SIG-M5 treated with dmso at 0.1 percent for 504 hours (cell line): ENCODE measurements at regions not wholly inside any gene's neighbourhood (a gene's known extent, or its start where the extent isn't known, plus 50 kb on each side); places are given as distances from the start of the nearest gene placed in this dataset.

Experiments used
- DNase-seq: peaks from one replicate; lab custom pipeline; 2025; ENCODE audit not compliant: unreplicated experiment; lab: John Stamatoyannopoulos, UW

DNA sequence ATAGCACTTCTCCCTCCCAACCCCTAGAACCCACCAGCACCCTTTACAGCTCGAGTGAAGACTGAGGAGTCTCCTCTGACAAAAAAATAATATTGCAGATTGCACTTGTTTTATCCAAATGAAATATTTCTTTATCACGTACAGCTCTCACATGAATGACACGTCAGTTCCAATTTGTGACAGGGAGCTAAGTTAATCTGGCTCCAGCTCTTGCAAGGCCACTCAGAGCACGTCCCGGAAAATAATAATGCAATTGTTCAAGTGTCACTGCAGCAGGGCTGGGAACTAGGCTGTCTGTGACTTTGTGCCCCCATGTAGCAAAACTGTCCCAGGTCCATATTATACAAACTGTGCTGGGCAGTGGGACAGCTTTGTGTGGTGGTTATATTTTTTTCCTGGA lies 539.6 kb downstream of the VRK1 start:
- no peak for DNase-seq

DNA sequence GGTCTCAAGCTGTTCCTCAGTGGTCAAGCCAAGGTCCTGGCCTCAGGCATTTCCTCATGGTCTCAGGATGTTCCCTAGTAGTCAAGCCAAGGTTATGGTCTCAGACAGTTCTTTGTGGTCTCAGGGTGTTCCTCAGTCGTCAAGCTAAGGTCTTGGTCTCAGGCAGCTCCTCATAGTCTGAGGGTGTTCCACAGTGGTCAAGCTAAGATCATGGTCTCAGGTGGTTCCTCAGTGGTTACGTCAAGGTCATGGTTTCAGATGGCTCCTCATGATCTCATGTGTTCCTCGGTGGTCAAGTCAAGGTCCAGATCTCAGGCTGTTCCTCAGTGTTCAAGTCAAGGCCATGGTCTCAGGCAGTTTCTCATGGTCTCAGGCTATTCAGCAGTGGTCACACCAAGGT lies 540.1 kb downstream of the VRK1 start:
- no peak for DNase-seq

DNA sequence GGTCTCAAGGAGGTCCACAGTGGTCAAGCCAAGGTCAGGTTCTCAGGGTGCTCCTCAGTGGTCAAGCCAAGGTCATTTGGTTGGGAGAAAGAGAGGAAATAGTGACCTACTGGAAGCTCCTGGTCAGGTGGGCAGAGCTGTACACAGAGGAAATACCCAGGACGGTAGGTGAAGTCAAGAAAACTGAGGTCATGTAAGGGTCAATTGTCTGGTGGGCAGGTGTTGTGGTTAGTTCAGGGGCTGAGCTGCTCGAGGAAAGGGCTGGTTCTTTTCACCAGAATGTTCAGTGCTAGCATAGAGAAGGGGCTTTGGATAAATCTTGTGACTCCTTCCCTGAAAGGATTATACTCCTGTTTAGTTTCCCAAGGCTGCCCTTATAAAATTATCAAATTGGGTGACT lies 540.5 kb downstream of the VRK1 start:
- DNase-seq, result no peak

DNA sequence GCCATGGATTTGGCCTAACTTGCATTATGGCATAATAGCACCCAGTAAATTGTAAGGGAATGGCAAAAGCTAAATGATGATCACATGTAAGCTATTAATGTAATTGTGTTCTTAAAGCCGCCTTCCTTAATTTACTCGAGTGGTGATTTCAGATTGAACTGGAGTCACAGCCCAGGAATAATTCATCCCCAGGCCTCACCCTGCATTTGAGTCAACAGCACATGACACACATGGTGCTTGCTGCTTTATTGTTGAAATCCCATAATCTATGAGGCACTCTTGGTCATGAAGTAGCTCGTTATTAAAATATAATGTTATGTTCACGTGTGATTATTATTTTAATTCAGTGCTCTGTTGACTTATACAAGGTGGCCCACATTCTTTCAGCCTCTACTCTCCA lies 547.5 kb downstream of the VRK1 start:
- DNase-seq, result no peak

DNA sequence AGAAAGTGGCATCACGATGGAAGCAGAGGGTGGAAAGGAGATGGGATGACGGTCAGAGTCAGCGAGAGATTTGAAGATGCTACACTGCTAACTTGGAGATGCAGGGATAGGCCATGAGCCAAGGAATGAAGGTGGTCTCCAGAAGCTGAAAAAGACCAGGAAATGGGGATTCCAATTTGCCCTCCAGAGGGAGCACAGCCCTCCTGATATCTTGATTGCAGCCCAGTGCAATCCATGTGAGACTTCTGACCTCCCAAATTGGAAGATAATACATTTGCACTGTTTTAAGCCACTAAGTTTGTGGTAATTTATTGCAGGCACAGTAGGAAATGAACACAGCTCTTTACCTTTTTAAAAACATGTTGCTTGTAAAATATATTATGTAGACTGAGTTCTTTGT lies 549.5 kb downstream of the VRK1 start:
- DNase-seq, result no peak

DNA sequence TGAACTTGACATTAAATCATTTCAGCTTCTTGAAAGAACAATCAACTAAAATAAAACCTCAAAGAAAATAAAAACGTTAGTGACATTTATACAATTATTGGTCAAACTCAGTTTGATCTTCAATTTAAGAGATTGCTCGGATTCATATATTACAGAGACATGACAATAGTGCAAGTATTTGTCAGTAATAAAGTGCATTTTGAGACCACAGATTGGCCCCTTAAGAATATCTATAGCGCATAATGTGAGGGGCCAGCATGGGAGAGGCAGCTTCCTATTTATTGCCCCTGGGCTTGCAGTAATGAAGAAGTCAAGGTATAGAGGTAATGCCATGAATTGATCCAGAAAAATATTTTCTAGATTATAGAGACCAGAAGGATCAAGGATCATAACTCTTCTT lies 552.3 kb downstream of the VRK1 start:
- no peak for DNase-seq

DNA sequence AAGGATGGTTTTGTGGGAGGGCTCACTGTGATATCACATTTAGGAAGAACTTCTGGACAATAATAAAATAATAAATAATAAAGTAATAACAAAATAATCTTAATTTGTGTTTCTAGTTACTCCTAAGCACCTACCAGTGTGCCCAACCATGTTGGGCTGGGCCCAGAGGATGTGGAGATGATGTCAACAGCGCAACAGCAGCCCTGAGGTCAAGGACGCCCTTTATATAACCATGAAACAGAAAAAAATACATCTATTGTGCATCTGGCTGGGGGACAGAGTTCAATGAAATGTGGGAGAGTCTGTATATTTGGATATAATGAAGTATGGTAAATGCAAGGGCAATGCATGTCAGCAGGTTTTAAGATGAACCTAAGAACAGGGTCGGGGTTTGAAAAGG lies 552.8 kb downstream of the VRK1 start:
- DNase-seq, result no peak

DNA sequence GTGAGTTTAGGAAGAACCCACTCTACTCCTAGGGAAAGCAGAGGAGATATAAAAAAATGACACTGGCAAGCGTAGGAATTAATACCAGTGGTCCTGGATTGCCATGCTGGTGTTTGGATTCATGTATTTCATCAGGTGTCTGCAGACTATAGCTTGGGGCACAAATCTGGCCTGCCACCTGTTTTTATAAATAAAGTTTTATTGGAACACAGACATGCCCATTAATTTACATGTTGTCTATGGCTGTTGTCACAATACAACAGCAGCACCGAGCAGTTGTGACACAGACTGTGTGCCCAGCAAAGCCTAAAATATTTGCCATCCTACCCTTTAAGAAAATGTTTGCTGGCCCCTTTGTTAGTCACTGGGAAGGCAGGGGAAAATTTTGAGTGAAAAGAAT lies 553.2 kb downstream of the VRK1 start:
- DNase-seq, result no peak

DNA sequence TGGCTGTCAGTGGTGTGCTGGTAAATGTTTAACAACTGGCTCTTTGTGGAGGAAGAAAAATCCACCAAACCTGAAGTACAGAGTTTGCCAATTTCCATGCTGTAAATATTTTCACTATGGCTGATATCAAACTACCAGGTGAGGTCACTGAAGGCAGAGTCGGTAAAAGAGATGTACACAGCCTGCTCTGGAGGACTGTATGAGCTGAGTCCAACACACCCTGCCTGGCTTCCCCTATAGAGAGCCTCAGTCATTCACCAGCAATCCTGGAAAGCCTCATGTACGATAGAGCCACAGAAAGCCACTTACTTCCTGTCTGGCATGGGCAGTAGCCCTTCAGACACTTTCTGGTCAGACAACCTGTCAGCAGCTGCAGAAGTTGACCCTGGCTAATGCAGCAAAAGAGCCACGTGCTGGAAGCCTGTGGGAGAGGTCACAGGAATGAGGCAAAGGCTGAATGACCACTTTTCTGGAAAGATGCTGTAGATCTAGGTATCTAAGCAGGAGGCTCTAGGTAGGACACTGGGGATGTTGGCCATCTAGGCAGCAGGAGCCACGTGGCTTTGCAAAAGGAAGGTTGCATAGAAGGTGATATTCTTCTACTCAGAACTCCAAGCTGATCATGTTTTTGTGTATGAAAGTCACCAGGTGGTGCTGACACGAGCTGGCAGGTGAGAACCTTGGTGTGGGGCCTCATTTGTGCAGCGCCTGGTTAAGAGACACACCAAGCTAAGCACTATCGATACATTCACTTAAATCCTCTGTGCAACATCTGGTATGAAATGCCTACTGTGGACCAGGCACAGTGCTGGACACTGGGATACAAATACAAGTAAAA lies 553.9 kb downstream of the VRK1 start:
- no peak for DNase-seq

DNA sequence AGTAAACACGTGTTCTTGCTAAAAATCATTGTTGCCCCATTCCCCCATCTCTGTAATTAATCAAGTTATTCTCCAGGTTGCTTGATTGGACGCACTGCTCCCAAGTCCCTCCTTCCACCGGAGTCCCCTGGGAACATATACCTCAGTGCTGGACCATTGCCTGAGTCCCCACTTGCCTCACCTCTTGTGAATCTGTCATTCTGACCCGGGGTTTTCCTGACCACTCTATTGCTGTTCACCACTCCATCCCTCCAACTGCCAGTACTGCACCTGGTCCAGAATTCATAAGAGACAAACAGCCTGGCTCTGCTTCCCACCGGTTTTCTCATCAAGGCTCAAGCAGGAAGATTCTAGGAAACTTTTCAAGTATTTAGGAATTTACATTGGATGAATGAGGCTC lies 555.9 kb downstream of the VRK1 start:
- DNase-seq, result no peak

DNA sequence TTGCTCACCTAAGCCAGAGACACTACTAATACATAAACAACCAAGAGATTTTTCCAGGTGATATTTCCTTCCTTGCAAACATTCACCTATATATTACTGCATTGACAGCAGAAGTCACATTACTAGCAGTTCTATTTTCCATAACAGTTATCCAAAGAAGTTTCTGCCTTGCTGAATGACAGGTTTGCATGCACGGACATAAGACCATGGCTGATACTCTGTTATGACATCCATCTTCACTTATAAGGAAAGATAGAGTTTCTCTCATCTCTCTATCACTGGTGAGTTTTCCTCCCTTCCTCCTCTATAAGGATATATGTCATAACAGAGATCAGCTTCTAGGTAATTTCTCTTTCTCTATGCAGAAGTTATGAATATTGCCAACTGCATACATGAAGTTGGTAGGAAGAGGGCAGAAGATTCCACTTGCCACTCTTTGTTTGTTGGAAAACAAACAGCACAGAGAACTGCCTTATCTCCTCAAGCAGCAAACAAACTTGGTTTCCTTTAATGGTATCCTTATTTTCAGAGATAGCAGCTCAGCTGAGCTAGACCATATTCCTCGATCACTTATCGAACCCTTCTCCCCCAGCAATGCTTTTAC lies 557.0 kb downstream of the VRK1 start:
- DNase-seq, result no peak

DNA sequence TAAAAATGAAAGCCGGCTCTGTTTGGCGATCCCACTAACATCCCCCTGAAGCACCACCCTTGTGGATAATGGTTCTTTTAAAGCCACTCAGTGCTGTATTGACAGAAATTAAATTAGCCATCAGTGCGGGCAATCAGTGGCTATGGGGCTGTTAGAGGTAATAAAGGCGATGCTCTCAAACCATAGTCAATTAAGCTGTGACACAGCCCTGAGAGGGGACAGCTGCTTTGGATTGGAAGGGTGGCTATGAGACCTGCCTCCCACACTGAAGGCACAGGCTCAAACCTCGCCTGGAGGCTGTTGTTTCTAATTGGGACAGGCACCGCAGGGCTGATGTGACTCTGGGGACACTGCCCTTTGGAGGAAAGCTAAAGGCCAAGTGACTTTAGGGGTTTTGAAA lies 562.2 kb downstream of the VRK1 start:
- DNase-seq, result no peak

DNA sequence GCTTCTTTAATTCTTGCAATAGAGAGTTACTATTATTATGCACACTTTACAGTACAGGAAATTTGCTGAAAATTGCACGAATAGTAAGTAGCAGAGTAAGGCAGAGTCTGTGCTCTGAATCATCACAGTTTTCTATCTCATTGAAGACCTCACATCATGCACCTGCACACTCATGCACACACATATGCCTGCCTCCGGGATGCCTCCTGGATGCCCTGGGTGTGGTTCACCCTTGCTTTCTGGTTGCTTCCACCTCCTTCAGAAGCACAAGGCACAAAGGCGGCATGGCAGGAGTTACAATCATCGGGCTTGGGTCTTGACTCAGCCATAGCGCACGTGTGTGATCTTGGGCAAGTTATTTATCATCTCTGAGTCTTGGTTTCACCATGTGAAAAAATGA lies 564.0 kb downstream of the VRK1 start:
- no peak for DNase-seq

DNA sequence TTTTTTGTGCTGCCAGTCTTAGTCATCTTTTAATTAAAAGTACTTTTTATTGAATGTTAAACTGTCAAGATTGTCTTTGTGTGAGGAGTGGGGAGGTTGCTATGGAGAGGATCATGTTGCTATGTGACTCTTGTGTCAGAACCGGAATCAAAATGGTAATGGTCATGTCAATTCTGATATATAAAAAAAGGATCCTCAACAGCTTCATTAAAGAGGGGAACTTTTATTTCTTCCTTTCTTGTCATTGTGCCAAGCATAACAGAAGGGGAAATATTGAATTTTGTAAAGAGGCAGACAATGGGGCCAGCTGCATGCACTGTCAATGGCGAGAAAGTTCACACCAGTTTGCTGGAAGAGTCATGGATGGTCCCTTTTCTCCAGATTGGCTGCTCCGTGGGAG lies 564.8 kb downstream of the VRK1 start:
- no peak for DNase-seq

DNA sequence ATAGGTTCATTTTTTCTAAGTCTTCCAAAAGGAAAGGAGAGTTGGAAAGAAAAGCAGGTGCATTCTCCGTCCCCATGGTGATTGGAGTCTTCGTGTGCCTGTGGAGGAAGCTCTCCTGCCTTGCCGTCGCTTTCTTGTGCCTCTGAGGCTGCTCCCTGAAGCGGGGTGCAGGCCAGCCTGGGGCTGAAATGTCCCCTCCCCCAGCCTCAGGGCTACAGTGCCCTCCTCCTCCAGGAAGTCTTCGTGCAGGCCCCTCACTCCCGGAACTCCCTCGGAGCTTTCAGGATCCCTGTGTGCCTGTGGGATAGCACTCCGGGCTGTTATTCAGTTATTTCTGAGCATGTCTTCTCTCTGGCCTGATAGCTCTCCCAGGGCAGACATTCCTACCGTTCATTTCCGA lies 569.2 kb downstream of the VRK1 start:
- DNase-seq, result no peak

DNA sequence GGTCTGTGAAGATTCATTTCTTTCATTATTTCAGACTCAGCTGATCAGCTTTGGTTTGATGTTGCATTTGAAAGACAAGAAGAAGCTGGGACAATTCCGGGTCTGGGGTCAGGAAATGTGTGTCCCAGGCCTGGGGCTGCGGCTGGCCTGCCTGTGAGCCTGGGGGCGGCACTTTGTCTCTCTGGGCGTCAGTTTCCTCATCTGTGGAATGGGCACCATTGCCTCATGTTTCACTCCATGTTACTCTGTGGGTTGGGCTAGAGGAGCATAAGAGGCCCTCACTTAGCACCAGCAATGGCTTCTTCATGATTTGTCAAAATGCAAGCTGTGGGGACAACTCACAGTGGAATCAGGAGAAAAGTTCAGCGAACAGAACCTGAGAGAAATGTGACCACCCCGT lies 570.1 kb downstream of the VRK1 start:
- DNase-seq, result no peak

DNA sequence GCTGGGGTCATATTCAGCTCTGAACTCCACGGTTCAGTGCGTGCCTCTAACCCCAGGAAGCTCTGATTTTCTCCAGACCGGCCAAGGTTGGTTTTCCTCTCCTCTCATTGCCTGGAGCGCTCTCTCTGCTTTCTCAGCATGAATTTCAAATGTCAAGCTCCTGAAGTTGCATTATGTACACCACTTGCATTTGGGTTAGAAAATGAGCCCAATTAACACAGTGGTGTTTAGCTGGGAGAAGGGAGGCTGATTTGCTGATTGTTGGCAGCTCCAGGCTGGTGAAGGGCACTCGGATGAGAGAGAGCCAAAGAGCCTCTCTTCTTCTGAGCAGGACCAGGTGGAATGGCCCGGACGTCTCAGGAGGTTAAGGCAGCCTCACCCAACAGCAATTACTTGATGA lies 570.9 kb downstream of the VRK1 start:
- no peak for DNase-seq

DNA sequence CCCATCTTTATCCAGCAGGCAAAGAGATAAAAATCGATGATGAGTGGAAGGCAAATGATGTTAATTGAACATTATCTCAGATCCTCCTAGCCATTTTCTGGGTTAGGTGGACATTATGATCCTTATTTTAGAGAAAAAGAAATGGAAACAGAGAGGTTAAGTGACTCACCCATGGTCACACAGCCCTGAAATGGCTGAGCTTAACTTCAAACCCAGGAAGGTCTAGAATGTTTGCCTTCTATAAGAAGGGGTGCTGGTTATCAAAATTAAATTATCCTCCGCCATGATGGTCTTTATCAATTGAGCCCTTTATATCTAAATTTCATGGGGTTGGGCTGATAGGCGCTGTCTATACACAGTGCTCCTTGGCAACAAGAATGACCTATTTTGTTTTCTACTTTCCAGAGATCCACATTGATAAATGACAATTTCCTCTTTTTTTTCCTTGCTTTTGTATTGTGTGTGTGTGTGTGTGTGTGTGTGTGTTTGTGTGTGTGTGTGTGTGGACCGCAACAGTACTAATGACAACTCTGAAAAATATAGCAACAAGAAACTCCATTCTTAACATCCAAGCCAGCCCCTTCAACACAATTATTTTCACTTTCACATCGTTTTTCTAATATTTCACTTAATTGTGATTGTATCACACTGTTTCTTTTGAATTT lies 571.9 kb downstream of the VRK1 start:
- no peak for DNase-seq

DNA sequence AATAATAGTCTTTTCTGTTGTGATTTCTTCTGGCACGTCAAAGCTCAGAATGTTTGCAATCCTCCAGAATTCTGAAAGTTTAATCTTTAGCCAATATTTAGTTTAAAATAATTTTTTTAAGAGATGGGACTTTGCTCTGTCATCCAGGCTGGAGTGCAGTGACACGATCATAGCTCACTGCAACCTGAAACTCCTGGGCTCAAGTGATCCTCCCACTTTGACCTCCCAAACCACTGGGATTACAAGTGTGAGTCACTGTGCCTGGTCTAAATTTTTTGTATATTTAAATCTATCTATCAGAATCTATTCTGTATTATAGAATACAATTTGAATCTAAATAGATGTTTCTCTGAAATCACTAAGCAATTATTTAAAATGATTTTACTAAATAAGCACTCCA lies 572.7 kb downstream of the VRK1 start:
- DNase-seq, result no peak

DNA sequence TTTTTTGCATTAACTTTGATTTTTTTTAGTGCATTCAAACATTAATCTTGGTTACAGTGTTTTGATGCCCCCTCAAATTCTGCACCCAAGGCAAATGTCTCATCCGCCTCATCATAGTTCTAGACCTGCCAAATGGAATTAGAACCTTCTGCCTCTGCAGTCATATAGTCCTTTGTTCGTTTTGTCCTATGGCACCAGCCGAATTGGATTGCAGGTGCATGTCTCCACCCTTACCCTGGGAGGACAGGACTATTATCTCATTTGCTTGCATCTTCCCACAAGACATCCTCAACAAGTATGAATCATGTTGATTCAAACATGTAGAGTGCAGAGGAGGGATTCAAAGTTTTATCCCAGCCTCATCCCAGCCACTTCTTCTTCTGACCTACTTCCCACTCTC lies 579.1 kb downstream of the VRK1 start:
- DNase-seq, result no peak

DNA sequence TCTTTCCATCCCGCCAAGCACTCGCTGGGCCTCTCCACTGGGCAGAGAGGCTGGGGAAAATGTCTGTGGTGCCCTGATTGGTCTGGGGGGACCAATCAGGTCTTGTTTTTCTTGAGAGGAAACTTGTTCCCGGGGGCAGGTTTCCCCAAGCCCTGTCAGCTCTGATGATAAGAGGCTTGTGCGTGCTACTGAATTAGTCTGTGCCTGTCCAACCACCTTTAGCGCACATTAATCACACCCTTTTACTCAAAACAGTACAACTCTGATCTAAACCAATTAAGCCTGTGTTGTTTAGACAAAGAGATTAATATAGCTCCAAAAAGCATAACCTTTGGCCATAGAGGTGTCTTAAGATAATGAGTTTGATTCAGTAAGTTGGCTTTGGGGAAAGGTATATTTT lies 580.4 kb downstream of the VRK1 start:
- DNase-seq, result no peak

DNA sequence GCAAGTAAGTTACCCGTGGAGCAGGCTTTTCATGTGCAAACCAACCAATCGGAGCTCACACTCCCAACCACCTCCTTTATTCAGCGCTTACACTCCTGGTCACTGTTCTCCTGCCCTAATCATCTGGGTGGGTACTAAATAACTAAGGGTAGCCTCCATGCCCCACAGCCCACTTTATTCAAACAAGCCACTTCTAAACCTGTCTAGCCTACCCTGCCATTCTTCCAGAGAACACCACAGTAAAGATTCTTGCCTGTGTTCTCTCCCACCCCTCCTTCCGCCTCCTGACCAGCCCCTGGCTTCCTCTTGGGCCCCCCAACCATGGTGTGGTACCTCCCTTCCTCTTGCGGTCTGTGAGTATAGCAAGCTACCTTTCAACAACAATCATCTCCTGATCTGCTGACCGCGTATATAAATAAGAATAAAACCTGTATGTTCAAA lies 581.9 kb downstream of the VRK1 start:
- DNase-seq, result no peak
